ENCODE measurements at regions not wholly inside any gene's neighbourhood (a gene's known extent, or its start where the extent isn't known, plus 50 kb on each side); places are given as distances from the start of the nearest gene placed in this dataset.
"Not testable (repeated sequence)": the region's sequence is repeated elsewhere in the genome, so short reads cannot be mapped to it uniquely, and the experiment has no call there.

DNA sequence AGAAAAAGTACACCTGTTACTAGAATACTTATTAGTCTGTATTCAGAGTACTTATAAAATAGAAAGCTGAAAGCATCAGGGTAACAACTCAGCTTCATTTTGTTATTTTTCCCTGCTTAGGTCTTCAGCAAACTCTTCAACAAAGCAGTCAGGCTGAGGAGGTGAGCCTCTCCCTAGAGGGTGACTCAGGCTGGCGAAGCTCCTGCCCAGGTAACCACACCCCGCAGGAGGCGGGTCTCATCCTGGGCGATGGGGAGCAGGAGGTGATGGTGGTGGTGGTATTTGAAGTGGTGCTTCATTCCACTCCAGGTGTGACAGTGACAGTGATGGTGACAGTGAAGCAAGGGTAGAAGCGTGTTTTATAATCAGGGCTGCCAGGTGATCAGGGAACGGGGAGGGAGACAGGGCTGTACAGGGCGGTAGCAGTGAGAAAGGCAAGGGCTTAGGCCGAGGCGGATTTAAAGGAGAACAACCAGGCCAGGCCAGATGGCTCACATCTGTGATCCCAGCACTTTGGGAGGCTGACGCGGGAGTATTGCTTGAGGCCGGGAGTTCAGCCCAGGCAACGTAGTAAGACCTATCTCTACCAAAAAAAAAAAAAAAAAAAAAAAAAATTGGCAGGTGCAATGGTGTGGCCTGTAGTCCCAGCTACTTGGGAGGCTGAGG lies 127.1 kb downstream of the SOCS6 start:
- intact Hi-C loops (cut with micrococcal nuclease): no loop called here
- Mint-ChIP-seq H3K36me3 (ENCODE audit: low read depth) (no peaks in the 10 kb centered on the region), H3K4me1 (ENCODE audit: low read depth) (no peaks in the 10 kb centered on the region), H3K27me3 (ENCODE audit: low read depth) (peaks cover 4% of the 10 kb centered on the region), H3K27ac (no peak overlapping the region), H3K4me3 (no peak overlapping the region), H3K9me3 (no peaks in the 10 kb centered on the region)
- CTCF ChIA-PET: interaction anchor here (0.7 to 1.3 kb wide), 2 partner anchors 39 to 221 kb away, joined by 3 to 6 read pairs; no protein-coding TSS in a partner anchor
- DNase-seq: no peak

DNA sequence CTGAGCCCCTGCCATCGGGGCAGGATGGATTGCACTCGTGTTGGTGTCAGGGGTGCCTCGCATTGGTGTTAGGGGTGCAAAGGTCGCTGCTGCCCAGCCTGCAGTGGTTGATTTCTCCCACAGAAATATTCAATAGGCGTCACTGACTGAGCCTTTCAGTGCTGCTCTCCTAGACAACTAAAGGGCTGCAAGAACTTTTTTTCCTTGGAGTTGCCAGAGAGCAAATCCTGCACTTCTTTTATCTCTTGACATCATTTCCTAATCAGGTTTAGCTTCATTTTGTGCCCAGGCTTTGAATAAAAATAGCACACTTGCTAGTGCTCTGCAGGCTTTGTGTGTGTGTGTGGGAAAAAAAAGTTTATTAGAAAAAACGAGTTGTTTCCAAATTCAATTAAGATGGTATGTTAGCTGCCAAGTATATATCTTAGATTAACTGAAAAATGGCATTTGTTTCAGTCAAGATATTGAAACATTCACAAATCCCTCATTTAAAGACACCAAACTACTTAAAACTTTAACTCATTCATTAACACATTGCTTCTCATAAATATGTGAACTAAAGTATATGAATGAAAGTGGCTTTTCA lies 125.6 kb downstream of the SOCS6 start:
- CTCF ChIA-PET: interaction anchor here (1.2 kb wide), 1 partner anchor 20 kb away, joined by 6 read pairs; no protein-coding TSS in a partner anchor
- Mint-ChIP-seq H3K27ac (no peak overlapping the region), H3K4me3 (no peak overlapping the region), H3K27me3 (ENCODE audit: low read depth) (peaks cover 7% of the 10 kb centered on the region), H3K9me3 (no peaks in the 10 kb centered on the region), H3K36me3 (ENCODE audit: low read depth) (no peaks in the 10 kb centered on the region), H3K4me1 (ENCODE audit: low read depth) (no peaks in the 10 kb centered on the region)
- intact Hi-C loops (cut with micrococcal nuclease): no loop called here
- DNase-seq: no peak

DNA sequence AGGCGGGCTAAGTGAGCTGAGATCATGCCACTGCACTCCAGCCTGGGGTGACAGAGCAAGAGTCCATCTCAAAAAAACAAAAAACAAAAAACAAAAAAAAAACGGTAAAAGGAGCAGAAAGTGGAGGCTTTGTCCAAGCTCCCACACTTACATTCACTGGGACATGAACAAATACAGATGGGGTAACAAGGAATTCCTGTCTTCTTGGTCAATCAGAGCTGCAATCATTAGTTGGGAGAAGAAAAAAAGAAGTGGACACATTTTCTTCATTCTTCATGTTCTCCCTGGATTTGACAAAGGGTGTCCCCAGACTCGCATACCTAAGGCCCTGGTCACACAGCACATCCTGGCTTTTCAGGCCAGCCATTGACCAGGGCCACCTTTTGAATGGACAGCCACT lies 124.6 kb downstream of the SOCS6 start:
- H3K4me1 Mint-ChIP-seq (ENCODE audit: low read depth): no peaks in the 10 kb centered on the region
- H3K9me3 Mint-ChIP-seq: no peaks in the 10 kb centered on the region
- no peak for DNase-seq
- CTCF ChIA-PET: interaction anchor here (1.2 kb wide), 1 partner anchor 21 kb away, joined by 6 read pairs; no protein-coding TSS in a partner anchor
- peaks cover 9% of the 10 kb centered on the region for H3K27me3 Mint-ChIP-seq (ENCODE audit: low read depth)
- no peaks in the 10 kb centered on the region for H3K36me3 Mint-ChIP-seq (ENCODE audit: low read depth)
- no peak overlapping the region for H3K4me3 Mint-ChIP-seq
- intact Hi-C loops (cut with micrococcal nuclease): no loop called here
- no peak overlapping the region for H3K27ac Mint-ChIP-seq

DNA sequence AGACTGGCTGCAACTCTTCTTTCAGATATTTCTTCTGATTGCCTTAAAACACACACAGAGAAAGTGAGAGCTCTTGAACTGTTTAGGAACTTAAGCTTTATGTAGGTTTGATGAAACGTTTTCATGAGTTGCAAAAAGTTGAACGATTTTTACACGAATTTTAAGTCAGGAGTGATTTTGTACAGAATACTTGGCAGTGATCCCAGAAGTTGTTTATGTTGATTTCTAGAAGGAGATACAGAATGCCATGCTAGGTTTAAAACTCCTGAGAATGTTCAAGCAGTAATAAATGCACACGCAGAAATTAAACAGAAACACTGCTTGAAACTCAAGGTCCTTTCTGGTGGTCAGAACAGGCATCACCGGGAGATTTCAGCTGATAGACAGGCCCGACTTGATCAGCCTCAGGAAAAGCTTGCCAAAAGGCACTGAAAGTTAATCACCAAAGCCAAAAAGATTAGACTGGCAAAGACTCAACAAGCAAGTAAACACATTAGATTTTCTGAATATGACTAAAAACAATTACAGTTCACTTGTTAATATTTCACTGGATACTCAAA lies 123.1 kb downstream of the SOCS6 start:
- no peak overlapping the region for H3K4me3 Mint-ChIP-seq
- CTCF ChIA-PET: interaction anchor here (0.6 kb wide), 1 partner anchor 61 kb away, joined by 3 read pairs; no protein-coding TSS in a partner anchor
- no peaks in the 10 kb centered on the region for H3K9me3 Mint-ChIP-seq
- H3K27ac Mint-ChIP-seq: no peak overlapping the region
- intact Hi-C loops (cut with micrococcal nuclease): no loop called here
- H3K36me3 Mint-ChIP-seq (ENCODE audit: low read depth): no peaks in the 10 kb centered on the region
- H3K27me3 Mint-ChIP-seq (ENCODE audit: low read depth): peaks cover 9% of the 10 kb centered on the region
- no peaks in the 10 kb centered on the region for H3K4me1 Mint-ChIP-seq (ENCODE audit: low read depth)
- no peak for DNase-seq

DNA sequence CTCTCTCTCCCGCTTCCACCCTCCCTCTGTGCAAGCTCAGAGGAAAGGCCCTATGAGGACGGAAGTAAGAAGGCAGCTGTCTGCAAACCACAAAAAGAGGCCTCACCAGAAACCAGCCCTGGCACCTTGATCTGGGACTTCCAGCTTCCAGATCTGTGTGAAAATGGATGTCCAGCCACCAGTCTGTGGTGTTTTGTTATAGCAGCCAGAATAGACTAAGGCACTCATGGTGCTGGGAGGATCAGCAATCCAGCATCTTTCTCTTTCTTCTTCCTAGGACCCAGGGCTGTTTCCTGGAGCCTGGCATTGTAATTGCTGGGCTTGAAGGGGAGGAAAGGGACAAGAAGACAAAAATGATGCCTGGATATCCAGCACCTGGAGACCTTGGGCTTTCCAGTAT lies 122.5 kb downstream of the SOCS6 start:
- Mint-ChIP-seq H3K27ac (no peak overlapping the region), H3K4me1 (ENCODE audit: low read depth) (no peaks in the 10 kb centered on the region), H3K9me3 (no peaks in the 10 kb centered on the region), H3K4me3 (no peak overlapping the region), H3K36me3 (ENCODE audit: low read depth) (no peaks in the 10 kb centered on the region), H3K27me3 (ENCODE audit: low read depth) (peaks cover 9% of the 10 kb centered on the region)
- no peak for DNase-seq
- intact Hi-C loops (cut with micrococcal nuclease): no loop called here
- CTCF ChIA-PET: no interaction called here

DNA sequence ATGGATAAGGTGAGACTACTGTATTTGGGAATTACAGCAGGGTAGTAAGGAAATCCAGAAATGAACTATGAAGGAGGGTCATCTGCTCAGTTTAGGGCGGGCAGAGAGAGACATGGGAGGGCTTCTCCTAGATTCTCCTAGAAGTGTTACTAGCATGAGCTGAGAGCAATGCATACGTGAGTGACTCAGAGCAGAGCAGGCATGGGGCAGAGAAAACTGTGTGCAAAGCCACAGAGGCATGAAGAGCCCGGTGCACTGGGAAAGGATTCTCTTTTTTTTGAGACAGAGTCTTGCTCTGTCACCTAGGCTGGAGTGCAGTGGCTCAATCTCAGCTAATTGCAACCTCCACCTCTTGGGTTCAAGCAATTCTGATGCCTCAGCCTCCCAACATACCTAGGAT lies 116.2 kb downstream of the SOCS6 start:
- DNase-seq: no peak
- no peak overlapping the region for H3K27ac Mint-ChIP-seq
- no peaks in the 10 kb centered on the region for H3K36me3 Mint-ChIP-seq (ENCODE audit: low read depth)
- intact Hi-C loops (cut with micrococcal nuclease): no loop called here
- CTCF ChIA-PET: no interaction called here
- peaks cover 5% of the 10 kb centered on the region for H3K27me3 Mint-ChIP-seq (ENCODE audit: low read depth)
- no peaks in the 10 kb centered on the region for H3K9me3 Mint-ChIP-seq
- H3K4me3 Mint-ChIP-seq: no peak overlapping the region
- no peaks in the 10 kb centered on the region for H3K4me1 Mint-ChIP-seq (ENCODE audit: low read depth)

DNA sequence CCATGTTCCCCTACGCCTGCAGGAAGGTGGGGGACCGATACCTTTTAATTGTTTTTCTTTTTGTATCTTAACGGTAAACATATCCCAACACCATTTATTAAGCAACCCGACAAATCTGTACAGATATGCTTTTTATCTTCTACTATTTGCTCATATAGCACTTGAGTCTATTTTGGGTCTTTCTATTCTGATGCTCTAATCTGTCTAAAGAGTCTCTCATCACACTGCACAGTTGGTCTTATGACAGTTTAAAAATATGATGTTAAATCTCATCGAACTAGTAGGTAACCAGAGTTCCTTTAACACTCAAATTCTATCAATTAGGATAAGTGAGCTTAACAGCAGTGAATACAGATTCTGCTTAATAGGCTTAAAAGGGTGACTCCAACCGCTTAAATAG lies 111.6 kb downstream of the SOCS6 start:
- DNase-seq: no peak
- no peaks in the 10 kb centered on the region for H3K27me3 Mint-ChIP-seq (ENCODE audit: low read depth)
- intact Hi-C loops (cut with micrococcal nuclease): no loop called here
- no peaks in the 10 kb centered on the region for H3K9me3 Mint-ChIP-seq
- no peak overlapping the region for H3K27ac Mint-ChIP-seq
- CTCF ChIA-PET: no interaction called here
- no peak overlapping the region for H3K4me3 Mint-ChIP-seq
- H3K4me1 Mint-ChIP-seq (ENCODE audit: low read depth): no peaks in the 10 kb centered on the region
- no peaks in the 10 kb centered on the region for H3K36me3 Mint-ChIP-seq (ENCODE audit: low read depth)

DNA sequence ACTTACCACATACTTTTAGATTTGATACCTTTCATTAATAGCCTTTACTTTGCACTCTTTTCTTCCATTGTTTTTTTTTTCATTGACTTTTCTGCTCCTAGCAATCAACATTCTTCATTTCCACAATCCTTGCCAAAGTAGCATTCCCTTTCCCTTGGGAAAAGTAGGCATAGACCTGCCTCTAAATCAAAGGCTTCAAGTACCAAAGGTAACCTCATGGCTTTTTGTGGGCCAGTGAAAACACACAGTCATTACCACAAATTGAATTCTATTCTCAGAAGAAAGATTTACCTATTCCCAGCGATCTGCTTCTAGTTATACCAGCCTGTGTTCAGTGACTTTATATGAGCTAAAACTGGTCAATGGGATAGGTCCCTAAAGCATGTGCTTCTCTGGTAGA lies 109.2 kb downstream of the SOCS6 start:
- intact Hi-C loops (cut with micrococcal nuclease): no loop called here
- Mint-ChIP-seq H3K36me3 (ENCODE audit: low read depth) (no peaks in the 10 kb centered on the region), H3K27ac (no peak overlapping the region), H3K4me1 (ENCODE audit: low read depth) (no peaks in the 10 kb centered on the region), H3K4me3 (no peak overlapping the region), H3K9me3 (no peaks in the 10 kb centered on the region), H3K27me3 (ENCODE audit: low read depth) (no peaks in the 10 kb centered on the region)
- DNase-seq: no peak
- CTCF ChIA-PET: no interaction called here

DNA sequence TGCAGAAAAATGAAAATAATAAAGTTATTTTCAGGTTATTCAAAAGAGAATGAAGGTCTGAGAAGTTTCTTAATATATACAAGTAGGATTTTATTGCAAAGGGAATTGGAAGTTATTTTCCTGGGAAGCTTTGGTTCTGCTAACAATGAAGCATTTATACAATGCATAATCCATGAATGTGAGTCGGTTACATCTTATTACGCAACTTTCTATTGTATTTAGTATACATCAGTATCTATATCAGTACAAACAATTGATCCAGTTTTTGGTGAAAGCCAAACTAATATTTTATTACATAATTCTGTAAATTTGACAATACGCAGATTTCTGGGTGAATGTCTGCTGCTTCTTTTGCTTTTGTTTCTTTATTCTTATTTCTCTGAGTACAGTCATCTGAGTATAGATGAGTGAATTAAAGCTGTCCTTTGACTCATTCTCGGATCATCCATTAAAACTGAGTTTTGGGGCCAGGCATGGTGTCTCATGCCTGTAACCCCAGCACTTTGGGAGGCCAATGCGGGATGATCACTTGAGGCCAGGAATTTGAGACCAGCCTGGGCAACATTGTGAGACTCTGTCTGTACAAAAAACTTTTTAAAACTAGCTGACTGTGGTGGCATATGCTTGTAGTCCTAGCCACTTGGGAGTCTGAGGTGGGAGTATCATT lies 108.5 kb downstream of the SOCS6 start:
- CTCF ChIA-PET: no interaction called here
- no peaks in the 10 kb centered on the region for H3K36me3 Mint-ChIP-seq (ENCODE audit: low read depth)

DNA sequence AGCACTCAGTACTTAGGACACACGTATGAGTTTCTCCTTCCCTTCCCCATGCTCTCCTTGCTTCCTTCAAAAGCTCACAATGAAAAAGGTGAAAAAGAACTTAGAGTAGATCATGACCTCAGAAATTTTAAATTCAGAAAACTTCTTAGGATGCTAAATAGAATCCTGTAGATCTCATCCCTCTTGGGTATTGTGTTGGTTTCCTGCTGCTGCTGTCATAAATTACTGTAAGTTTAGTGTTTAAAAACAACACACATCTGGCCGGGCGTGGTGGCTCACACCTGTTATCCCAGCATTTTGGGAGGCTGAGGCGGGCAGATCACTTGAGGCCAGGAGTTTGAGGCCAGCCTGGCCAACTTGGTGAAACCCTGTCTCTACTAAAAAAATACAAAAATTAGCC lies 106.9 kb downstream of the SOCS6 start:
- H3K9me3 Mint-ChIP-seq; CTCF ChIA-PET; DNase-seq; H3K27ac Mint-ChIP-seq; H3K4me1 Mint-ChIP-seq (ENCODE audit: low read depth); H3K27me3 Mint-ChIP-seq (ENCODE audit: low read depth); intact Hi-C loops (cut with micrococcal nuclease); H3K36me3 Mint-ChIP-seq (ENCODE audit: low read depth); H3K4me3 Mint-ChIP-seq: not testable (repeated sequence)

More for the DNA sequence above, 108.5 kb downstream of the SOCS6 start:
- Mint-ChIP-seq H3K27ac (no peak overlapping the region), H3K27me3 (ENCODE audit: low read depth) (no peaks in the 10 kb centered on the region), H3K4me1 (ENCODE audit: low read depth) (no peaks in the 10 kb centered on the region), H3K4me3 (no peak overlapping the region), H3K9me3 (no peaks in the 10 kb centered on the region)
- DNase-seq: no peak
- intact Hi-C loops (cut with micrococcal nuclease): no loop called here

DNA sequence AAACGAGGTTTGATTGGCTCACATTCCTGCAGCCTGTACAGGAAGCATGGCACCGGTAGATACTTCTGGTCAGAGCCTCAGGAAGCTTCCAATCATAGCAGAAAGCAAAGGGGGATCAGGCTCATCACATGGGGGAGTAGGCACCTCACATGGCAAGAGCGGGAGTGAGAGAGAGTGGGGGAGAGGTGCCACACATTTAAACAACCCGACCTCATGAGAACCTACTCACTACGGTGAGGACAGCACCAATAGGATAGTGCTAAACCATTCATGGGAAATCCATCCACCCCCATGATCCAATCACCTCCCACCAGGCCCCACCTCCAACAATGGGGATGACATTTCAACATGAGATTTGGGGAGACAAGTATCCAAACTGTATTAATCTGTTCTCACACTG lies 105.8 kb downstream of the SOCS6 start:
- no peaks in the 10 kb centered on the region for H3K36me3 Mint-ChIP-seq (ENCODE audit: low read depth)
- intact Hi-C loops (cut with micrococcal nuclease): no loop called here
- no peaks in the 10 kb centered on the region for H3K4me1 Mint-ChIP-seq (ENCODE audit: low read depth)
- no peak for DNase-seq
- CTCF ChIA-PET: no interaction called here
- H3K27me3 Mint-ChIP-seq (ENCODE audit: low read depth): no peaks in the 10 kb centered on the region
- H3K9me3 Mint-ChIP-seq: no peaks in the 10 kb centered on the region
- H3K4me3 Mint-ChIP-seq: no peak overlapping the region
- H3K27ac Mint-ChIP-seq: no peak overlapping the region

DNA sequence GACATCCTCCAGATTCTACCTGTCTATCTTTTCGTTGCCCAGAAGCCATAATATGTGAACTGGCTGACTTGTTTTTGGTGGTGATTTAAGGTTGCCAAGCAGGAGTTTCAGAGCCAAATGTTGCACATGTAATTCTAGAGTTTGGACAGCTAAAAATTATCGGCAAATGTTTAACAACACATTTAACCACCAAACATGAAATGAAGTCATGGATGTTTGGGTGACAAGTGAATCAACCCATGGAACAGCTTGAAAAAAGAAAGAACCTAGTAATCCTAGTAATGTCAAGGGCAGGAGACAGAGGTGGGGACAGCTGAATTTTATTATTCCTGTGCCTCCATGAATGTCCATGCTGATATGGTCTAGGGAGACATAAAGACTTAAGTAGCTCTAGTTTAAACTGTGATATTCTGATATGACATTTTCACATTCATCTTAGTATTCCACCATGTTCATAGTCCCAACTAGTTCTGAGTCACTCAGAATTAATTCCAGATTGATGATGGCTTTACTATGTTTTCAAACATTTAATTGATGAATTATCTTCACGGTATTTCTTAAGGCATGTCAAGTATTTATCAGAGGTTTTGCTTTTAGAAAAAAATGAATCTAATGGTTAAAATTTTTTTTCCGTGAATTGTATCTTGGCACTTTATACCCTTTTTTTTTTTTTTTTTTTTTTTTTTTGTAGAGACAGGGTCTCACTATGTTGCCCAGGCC lies 101.7 kb downstream of the SOCS6 start:
- no peaks in the 10 kb centered on the region for H3K4me1 Mint-ChIP-seq (ENCODE audit: low read depth)
- intact Hi-C loops (cut with micrococcal nuclease): no loop called here
- H3K9me3 Mint-ChIP-seq: no peaks in the 10 kb centered on the region

More for the DNA sequence above, 101.7 kb downstream of the SOCS6 start:
- Mint-ChIP-seq H3K27me3 (ENCODE audit: low read depth) (no peaks in the 10 kb centered on the region), H3K36me3 (ENCODE audit: low read depth) (no peaks in the 10 kb centered on the region), H3K27ac (no peak overlapping the region), H3K4me3 (no peak overlapping the region)
- CTCF ChIA-PET: no interaction called here
- no peak for DNase-seq

Data from activated naive CD4-positive, alpha-beta T cell treated with anti-CD3 and anti-CD28 coated beads for 36 hours (primary cell).